ENCODE measurements at regions not wholly inside any gene's neighbourhood (a gene's known extent, or its start where the extent isn't known, plus 50 kb on each side); places are given as distances from the start of the nearest gene placed in this dataset.

DNA sequence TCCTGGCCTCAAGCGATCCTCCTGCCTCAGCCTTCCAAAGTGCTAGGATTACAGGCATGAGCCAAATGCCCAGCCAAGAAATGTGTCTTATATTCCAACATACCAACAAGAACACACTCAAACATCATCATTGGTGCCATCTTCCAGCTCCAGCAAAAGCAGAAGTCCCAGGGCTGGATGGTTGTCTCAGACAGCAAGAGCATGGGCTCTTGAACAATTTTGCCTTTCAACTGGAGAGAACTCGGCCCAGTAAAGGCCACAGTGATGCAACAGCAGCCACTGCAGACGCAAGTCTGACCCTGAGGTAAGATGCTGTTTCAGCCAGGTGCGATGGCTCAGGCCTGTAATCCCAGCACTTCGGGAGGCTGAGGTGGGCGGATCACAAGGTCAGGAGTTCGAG lies 52.8 kb upstream of the NFE2L3 start:
- Mint-ChIP-seq H3K36me3 (ENCODE audit: unreplicated experiment) (no peaks in the 10 kb centered on the region), H3K4me1 (ENCODE audit: unreplicated experiment) (peaks cover 6% of the 10 kb centered on the region), H3K27me3 (ENCODE audit: unreplicated experiment) (peaks cover 6% of the 10 kb centered on the region), H3K9me3 (ENCODE audit: unreplicated experiment) (no peaks in the 10 kb centered on the region), H3K27ac (ENCODE audit: unreplicated experiment) (no peak overlapping the region), H3K4me3 (ENCODE audit: unreplicated experiment) (no peak overlapping the region)
- DNase-seq (ENCODE audit: extremely low spot score, unreplicated experiment): no peak
- TF ChIP-seq, protein P1, sequence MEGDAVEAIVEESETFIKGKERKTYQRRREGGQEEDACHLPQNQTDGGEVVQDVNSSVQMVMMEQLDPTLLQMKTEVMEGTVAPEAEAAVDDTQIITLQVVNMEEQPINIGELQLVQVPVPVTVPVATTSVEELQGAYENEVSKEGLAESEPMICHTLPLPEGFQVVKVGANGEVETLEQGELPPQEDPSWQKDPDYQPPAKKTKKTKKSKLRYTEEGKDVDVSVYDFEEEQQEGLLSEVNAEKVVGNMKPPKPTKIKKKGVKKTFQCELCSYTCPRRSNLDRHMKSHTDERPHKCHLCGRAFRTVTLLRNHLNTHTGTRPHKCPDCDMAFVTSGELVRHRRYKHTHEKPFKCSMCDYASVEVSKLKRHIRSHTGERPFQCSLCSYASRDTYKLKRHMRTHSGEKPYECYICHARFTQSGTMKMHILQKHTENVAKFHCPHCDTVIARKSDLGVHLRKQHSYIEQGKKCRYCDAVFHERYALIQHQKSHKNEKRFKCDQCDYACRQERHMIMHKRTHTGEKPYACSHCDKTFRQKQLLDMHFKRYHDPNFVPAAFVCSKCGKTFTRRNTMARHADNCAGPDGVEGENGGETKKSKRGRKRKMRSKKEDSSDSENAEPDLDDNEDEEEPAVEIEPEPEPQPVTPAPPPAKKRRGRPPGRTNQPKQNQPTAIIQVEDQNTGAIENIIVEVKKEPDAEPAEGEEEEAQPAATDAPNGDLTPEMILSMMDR (IDR thresholded peaks at IDR 0.05): no peak

DNA sequence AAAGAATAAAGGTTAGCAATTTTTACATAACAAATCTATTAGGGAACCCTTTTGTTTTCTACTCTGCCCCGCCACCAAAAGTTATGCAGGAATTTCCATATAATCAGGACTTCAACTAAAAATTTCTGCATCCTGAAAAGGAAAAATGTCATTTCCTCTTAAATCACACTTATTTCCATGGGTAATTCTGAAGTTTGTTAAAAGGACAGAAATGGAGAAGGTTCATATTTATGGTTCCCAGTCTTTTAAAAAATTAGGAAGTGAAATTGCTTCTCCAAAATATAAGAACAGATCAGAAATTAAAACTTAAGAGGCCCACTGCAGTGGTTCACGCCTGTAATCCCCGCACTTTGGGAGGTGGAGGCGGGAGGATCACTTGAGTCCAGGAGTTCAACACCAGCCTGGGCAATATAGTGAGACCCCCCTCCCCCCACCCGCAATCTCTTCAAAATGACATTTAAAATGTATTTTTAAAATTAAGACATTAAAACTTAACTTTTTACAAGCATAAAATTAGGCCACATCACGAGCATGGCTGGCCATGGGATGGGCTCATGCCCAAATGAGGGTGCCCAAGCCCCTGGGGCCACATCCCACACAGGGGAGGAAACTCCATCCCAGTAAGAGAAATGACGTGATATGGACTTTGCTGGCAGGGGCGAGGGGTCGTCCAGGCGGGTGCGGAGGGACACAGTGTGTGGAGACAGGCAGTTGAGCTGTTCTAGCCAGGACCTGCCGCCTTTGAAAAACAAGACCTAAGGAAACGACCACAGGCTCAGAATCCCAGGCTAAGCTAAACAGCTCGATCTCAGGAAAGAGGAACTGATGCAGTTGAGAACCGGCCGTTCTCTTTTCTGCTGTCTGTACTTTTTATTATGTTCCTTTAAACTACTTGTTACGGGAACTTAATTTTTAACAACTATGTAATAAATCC lies 51.3 kb upstream of the NFE2L3 start:
- Mint-ChIP-seq H3K36me3 (ENCODE audit: unreplicated experiment) (no peaks in the 10 kb centered on the region), H3K4me1 (ENCODE audit: unreplicated experiment) (peaks cover 6% of the 10 kb centered on the region), H3K9me3 (ENCODE audit: unreplicated experiment) (no peaks in the 10 kb centered on the region), H3K27me3 (ENCODE audit: unreplicated experiment) (peaks cover 7% of the 10 kb centered on the region), H3K27ac (ENCODE audit: unreplicated experiment) (no peak overlapping the region), H3K4me3 (ENCODE audit: unreplicated experiment) (no peak overlapping the region)
- TF ChIP-seq, protein P1 (IDR thresholded peaks at IDR 0.05): no peak
- DNase-seq (ENCODE audit: extremely low spot score, unreplicated experiment): no peak

DNA sequence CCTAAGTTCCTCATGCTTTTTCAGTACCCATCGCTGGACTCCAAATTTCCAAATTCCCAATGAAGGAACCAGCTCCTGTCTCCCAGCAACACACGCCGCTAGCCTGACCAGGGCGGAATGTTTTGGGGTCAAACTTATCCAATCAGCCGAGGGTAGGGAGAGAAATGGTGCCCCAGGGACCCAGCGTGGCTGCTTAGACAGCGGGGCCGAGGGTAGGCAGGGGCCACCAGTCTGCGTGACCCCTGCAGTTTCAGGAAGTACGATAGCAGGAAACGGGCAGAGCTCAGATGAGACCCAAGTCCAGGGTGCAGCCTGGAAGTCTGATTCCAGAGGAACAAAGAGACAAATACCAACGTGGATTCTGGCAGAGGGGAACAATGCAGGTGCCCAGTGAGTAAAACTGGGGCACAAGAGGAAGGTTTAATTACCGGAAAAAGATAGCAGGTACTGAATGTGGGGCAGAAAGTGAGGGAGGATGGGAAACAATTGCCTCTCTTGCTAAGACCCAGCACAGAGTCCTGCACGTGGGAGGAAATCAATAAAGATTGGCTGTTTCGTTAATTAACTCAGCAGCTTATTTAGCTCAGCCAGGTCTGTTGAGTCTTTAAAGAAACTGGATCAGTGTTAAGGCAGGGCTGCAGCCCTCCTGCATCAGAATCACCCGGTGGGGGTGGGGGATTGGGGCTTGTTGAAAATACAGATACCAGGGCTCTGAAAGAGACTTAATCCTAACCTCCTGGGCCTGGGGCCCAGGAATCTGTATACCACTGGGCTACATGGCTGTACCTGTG lies 50.4 kb upstream of the NFE2L3 start:
- no peak for DNase-seq (ENCODE audit: extremely low spot score, unreplicated experiment)
- Mint-ChIP-seq H3K27ac (ENCODE audit: unreplicated experiment) (no peak overlapping the region), H3K36me3 (ENCODE audit: unreplicated experiment) (no peaks in the 10 kb centered on the region), H3K9me3 (ENCODE audit: unreplicated experiment) (no peaks in the 10 kb centered on the region), H3K4me1 (ENCODE audit: unreplicated experiment) (peaks cover 6% of the 10 kb centered on the region), H3K4me3 (ENCODE audit: unreplicated experiment) (peak overlapping the region; percentile 45), H3K27me3 (ENCODE audit: unreplicated experiment) (peaks cover 7% of the 10 kb centered on the region)
- TF ChIP-seq, protein P1 (IDR thresholded peaks at IDR 0.05): no peak

DNA sequence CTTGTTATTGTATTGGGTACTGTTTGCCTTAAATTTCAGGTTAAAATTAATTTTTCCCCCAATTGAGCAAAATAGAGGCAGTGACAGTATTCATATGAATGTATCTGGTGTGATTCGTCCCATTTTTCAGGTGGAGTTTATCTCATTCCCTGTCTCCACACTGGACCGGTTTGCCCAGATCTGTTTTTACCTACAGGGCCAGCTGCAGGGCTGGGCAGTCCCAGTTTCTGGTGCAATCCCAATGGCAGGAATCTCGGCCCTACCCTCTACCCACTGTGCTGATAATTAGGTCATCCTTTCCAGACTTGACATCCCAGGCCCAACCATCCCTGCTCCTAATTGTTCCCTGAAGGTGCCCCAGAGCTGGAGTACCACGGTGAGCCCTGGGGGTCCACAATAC lies 49.8 kb upstream of the NFE2L3 start:
- Mint-ChIP-seq H3K9me3 (ENCODE audit: unreplicated experiment) (no peaks in the 10 kb centered on the region), H3K27ac (ENCODE audit: unreplicated experiment) (no peak overlapping the region), H3K4me1 (ENCODE audit: unreplicated experiment) (peaks cover 6% of the 10 kb centered on the region), H3K27me3 (ENCODE audit: unreplicated experiment) (peaks cover 7% of the 10 kb centered on the region), H3K36me3 (ENCODE audit: unreplicated experiment) (no peaks in the 10 kb centered on the region), H3K4me3 (ENCODE audit: unreplicated experiment) (no peak overlapping the region)
- TF ChIP-seq, protein P1 (IDR thresholded peaks at IDR 0.05): no peak
- no peak for DNase-seq (ENCODE audit: extremely low spot score, unreplicated experiment)

Small RNA genes lying in the stretch of these regions (microRNA-seq; reads per million reads assigned to microRNA genes)
- 64.7 reads per million, percentile 47 among the genes with 10 or more reads in this experiment for gene MIR148A (ENCODE audit: unreplicated experiment)
